ENCODE measurements at regions not wholly inside any gene's neighbourhood (a gene's known extent, or its start where the extent isn't known, plus 50 kb on each side); places are given as distances from the start of the nearest gene placed in this dataset.

GRCh38 chr1:47545912-47546483 is 108.2 kb downstream of the FOXD2 start:
- POLR2A ChIA-PET, result no interaction called here
- CTCF ChIA-PET, result interaction anchor here (1.2 to 1.3 kb wide), 2 partner anchors 85 to 114 kb away, joined by 3 read pairs; no protein-coding TSS in a partner anchor
- no peak for DNase-seq (ENCODE audit: extremely low spot score)
- no peak for TF ChIP-seq CTCF (IDR thresholded peaks at IDR 0.05; ENCODE audit: control extremely low read depth, extremely low read depth, low read depth, missing control alignments)

- POLR2A ChIA-PET, result no interaction called here
- TF ChIP-seq CTCF (IDR thresholded peaks at IDR 0.05; ENCODE audit: control extremely low read depth, extremely low read depth, low read depth, missing control alignments), result no peak
- CTCF ChIA-PET, result interaction anchor here (1.1 to 1.6 kb wide), 3 partner anchors 10 to 110 kb away, joined by 3 to 4 read pairs (median 4); partner anchors contain the start of gene FOXD2
- DNase-seq (ENCODE audit: extremely low spot score), result no peak
These were observed 110.1 kb downstream of the FOXD2 start for GRCh38 chr1:47547753-47548573.

- POLR2A ChIA-PET, result no interaction called here
- DNase-seq (ENCODE audit: extremely low spot score), result no peak
- TF ChIP-seq CTCF (IDR thresholded peaks at IDR 0.05; ENCODE audit: control extremely low read depth, extremely low read depth, low read depth, missing control alignments), result no peak
- CTCF ChIA-PET, result interaction anchor here (1.1 to 1.4 kb wide), 2 partner anchors 99 to 111 kb away, joined by 3 to 4 read pairs; partner anchors contain the start of gene FOXD2
These were observed 110.8 kb downstream of the FOXD2 start for GRCh38 chr1:47548637-47549036.

GRCh38 chr1:47549532-47549931 is 111.7 kb downstream of the FOXD2 start:
- ChIA-PET POLR2A (no interaction called here), CTCF (interaction anchor here (1.3 kb wide), 1 partner anchor 14 kb away, joined by 3 read pairs; no protein-coding TSS in a partner anchor)
- no peak for DNase-seq (ENCODE audit: extremely low spot score)
- no peak for TF ChIP-seq CTCF (IDR thresholded peaks at IDR 0.05; ENCODE audit: control extremely low read depth, extremely low read depth, low read depth, missing control alignments)

- CTCF ChIA-PET, result no interaction called here
These were observed 113.1 kb downstream of the FOXD2 start for GRCh38 chr1:47550929-47551328.

More at GRCh38 chr1:47550929-47551328, 113.1 kb downstream of the FOXD2 start:
- TF ChIP-seq CTCF (IDR thresholded peaks at IDR 0.05; ENCODE audit: control extremely low read depth, extremely low read depth, low read depth, missing control alignments), result no peak
- no peak for DNase-seq (ENCODE audit: extremely low spot score)
- POLR2A ChIA-PET, result no interaction called here

Data from GM10248 (cell line).